BJ (cell line): ENCODE measurements at regions not wholly inside any gene's neighbourhood (a gene's known extent, or its start where the extent isn't known, plus 50 kb on each side); places are given as distances from the start of the nearest gene placed in this dataset.

ENCODE experiments used
- CTCF ChIA-PET: fragments of 350-600 bp; formaldehyde crosslinking; extraction: SDS; loops from one replicate; lab custom pipeline; 2021; ENCODE audit warnings: antibody characterized with exemption, inconsistent platforms; lab: Yijun Ruan, JAX
- POLR2A ChIA-PET: fragments of 300-600 bp; sonication (Branson Sonifier 250); formaldehyde crosslinking; extraction: SDS; loops from one replicate; lab custom pipeline; 2021; ENCODE audit warnings: antibody characterized with exemption; lab: Charles Lee
- DNase-seq: peaks from one replicate; pipeline ENCODE4 v3.0.0-alpha.2; 2011; ENCODE audit warnings: low read depth
- H3K27me3 ChIP-seq: 2 replicates; pipeline ENCODE4 v1.6.0; 2011; ENCODE audit warnings: low read length; ENCODE audit not compliant: control insufficient read depth, insufficient read depth
- H3K36me3 ChIP-seq: 2 replicates; pipeline ENCODE4 v1.5.1; 2011; ENCODE audit warnings: low read length; ENCODE audit not compliant: control insufficient read depth, insufficient read depth
- H3K4me3 ChIP-seq: 2 replicates; pipeline ENCODE4 v1.5.1; 2011; ENCODE audit warnings: low read depth, mild to moderate bottlenecking, control low read depth, low read length
- CTCF ChIP-seq: IDR thresholded peaks from 2 replicates; pipeline ENCODE4 v1.5.1; 2011; ENCODE audit warnings: low read depth, mild to moderate bottlenecking, control low read depth, inconsistent platforms, low read length, moderate library complexity; ENCODE audit not compliant: insufficient read depth

DNA sequence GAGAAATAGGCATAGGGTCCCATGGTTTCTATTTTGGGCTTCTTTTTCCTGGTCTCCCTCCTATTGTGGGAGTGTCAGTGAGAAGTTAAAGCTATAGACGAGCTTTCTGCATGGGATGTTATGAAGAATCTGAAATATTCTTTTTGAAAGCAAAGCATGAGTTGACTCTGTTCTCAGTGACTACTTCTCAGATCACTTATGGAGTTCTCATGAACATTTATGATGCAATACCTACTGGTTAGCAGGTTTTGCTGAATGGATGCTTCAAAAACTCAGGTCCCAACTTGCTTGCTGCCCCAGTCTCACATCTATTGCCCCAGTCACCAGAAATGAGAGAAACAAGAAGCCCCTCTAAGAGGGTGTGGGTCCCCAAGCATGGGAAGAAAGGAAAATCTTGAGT lies 365.0 kb downstream of the HRH4 start:
- CTCF ChIA-PET: interaction anchor here (1.0 to 1.5 kb wide), 2 partner anchors 17 to 43 kb away, joined by 3 to 4 read pairs; no protein-coding TSS in a partner anchor
- Histone ChIP-seq H3K4me3 (no peak overlapping the region), H3K27me3 (peaks cover 2% of the 10 kb centered on the region), H3K36me3 (no peaks in the 10 kb centered on the region)
- POLR2A ChIA-PET: no interaction called here
- no peak for TF ChIP-seq CTCF
- no peak for DNase-seq

GRCh38 chr18:24826605-24827004 lies 366.2 kb downstream of the HRH4 start:
- H3K36me3 ChIP-seq: no peaks in the 10 kb centered on the region
- POLR2A ChIA-PET: interaction anchor here (0.6 kb wide), 1 partner anchor 379 kb away, joined by 17 read pairs; no protein-coding TSS in a partner anchor
- CTCF ChIA-PET: interaction anchor here (1.3 to 1.9 kb wide), 2 partner anchors 40 to 339 kb away, joined by 3 to 4 read pairs; no protein-coding TSS in a partner anchor
- no peak for TF ChIP-seq CTCF
- H3K27me3 ChIP-seq: no peaks in the 10 kb centered on the region; the same call in none of the 2 replicates
- no peak for DNase-seq
- no peak overlapping the region for H3K4me3 ChIP-seq

DNA sequence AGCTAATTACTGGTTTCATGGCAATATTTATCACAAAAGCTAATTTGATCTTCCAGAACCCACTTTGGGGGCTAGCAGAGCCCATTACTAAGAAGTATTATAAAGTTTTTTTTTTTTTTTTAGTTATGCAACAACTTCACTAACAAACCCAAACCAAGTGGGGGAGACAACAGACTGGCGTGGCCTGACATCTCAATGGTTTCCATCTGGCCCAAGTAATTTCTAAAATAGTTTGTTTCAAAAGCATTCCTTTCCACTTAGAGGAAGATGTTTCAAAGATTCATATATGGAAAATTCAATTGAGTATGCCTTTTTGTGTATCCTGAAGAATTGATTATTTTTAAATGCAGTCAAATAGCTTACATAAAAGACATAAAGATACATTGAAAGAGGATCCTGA lies 367.1 kb downstream of the HRH4 start:
- H3K4me3 ChIP-seq: no peak overlapping the region
- peaks cover 2% of the 10 kb centered on the region for H3K27me3 ChIP-seq
- peak; percentile 32; the same call in 1 of the 2 replicates for TF ChIP-seq CTCF
- POLR2A ChIA-PET: no interaction called here
- H3K36me3 ChIP-seq: no peaks in the 10 kb centered on the region
- peak; percentile 27 for DNase-seq
- CTCF ChIA-PET: interaction anchor here (1.0 to 1.9 kb wide), 4 partner anchors 8 to 340 kb away, joined by 3 to 5 read pairs (median 4); no protein-coding TSS in a partner anchor

- H3K4me3 ChIP-seq: no peak overlapping the region
- POLR2A ChIA-PET: interaction anchor here (0.6 kb wide), 1 partner anchor 175 kb away, joined by 8 read pairs; no protein-coding TSS in a partner anchor
- no peak for DNase-seq
- no peak for TF ChIP-seq CTCF
- no peaks in the 10 kb centered on the region for H3K36me3 ChIP-seq
- peaks cover 6% of the 10 kb centered on the region for H3K27me3 ChIP-seq
- CTCF ChIA-PET: interaction anchor here (0.5 kb wide), 1 partner anchor 1697 kb away, joined by 4 read pairs; no protein-coding TSS in a partner anchor
These were observed 370.6 kb downstream of the HRH4 start for GRCh38 chr18:24831081-24831480.

- POLR2A ChIA-PET: no interaction called here
- CTCF ChIA-PET: interaction anchor here (0.5 to 0.6 kb wide), 2 partner anchors 21 to 1696 kb away, joined by 4 read pairs; no protein-coding TSS in a partner anchor
- no peaks in the 10 kb centered on the region for H3K36me3 ChIP-seq
- peaks cover 6% of the 10 kb centered on the region for H3K27me3 ChIP-seq
- no peak for TF ChIP-seq CTCF
- DNase-seq: no peak
- no peak overlapping the region for H3K4me3 ChIP-seq
These were observed 371.6 kb downstream of the HRH4 start for GRCh38 chr18:24831871-24832665.
